GM18861 (cell line): ENCODE measurements at regions not wholly inside any gene's neighbourhood (a gene's known extent, or its start where the extent isn't known, plus 50 kb on each side); places are given as distances from the start of the nearest gene placed in this dataset.

Experiments
- ATAC-seq: cut with Tn5 transposase; IDR thresholded peaks from one replicate; pipeline ENCODE4 v1.9.1; 2021; ENCODE audit not compliant: unreplicated experiment

- no peak for ATAC-seq
Measured at GRCh38 chr16:80085606-80086005, 455.2 kb upstream of the DYNLRB2 start.

GRCh38 chr16:80084614-80085013 is 456.2 kb upstream of the DYNLRB2 start:
- no peak for ATAC-seq

GRCh38 chr16:80084163-80084562 is 456.6 kb upstream of the DYNLRB2 start:
- no peak for ATAC-seq

GRCh38 chr16:80082906-80083305 is 457.9 kb upstream of the DYNLRB2 start:
- ATAC-seq = no peak

- no peak for ATAC-seq
Measured at GRCh38 chr16:80081846-80082245, 458.9 kb upstream of the DYNLRB2 start.

DNA sequence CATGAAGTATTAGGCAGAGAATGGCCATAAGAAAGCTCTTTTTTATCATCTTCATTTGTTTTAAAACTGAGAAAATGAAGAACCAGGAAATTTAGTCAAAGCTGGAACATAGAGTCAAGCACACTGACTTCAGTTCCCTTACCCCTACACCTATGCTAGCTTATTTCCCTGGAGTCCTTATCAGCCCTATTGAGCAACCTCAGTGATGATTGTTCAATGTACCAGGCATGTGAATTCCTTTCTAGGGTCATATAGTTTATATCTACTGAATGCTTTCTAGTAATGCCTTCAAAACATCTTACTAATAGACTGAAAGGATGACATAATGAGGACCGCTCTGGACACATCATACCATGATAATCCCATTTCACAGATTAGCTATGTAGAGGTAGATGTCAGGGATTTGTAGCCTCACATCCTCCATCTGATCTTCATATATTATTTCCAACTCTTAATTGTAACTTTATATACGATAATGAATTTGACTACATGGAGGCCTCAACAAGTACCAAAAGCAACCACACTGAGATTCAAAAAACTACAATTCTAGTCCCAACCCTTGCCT is 460.4 kb upstream of the DYNLRB2 start:
- ATAC-seq = no peak

- ATAC-seq = no peak
Measured at GRCh38 chr16:80079072-80079471, 461.7 kb upstream of the DYNLRB2 start.

GRCh38 chr16:80077696-80078095 is 463.1 kb upstream of the DYNLRB2 start:
- ATAC-seq = no peak

- ATAC-seq = no peak
Measured at GRCh38 chr16:80074329-80074728, 466.5 kb upstream of the DYNLRB2 start.

- no peak for ATAC-seq
Measured at GRCh38 chr16:80071964-80072456, 468.8 kb upstream of the DYNLRB2 start.

DNA sequence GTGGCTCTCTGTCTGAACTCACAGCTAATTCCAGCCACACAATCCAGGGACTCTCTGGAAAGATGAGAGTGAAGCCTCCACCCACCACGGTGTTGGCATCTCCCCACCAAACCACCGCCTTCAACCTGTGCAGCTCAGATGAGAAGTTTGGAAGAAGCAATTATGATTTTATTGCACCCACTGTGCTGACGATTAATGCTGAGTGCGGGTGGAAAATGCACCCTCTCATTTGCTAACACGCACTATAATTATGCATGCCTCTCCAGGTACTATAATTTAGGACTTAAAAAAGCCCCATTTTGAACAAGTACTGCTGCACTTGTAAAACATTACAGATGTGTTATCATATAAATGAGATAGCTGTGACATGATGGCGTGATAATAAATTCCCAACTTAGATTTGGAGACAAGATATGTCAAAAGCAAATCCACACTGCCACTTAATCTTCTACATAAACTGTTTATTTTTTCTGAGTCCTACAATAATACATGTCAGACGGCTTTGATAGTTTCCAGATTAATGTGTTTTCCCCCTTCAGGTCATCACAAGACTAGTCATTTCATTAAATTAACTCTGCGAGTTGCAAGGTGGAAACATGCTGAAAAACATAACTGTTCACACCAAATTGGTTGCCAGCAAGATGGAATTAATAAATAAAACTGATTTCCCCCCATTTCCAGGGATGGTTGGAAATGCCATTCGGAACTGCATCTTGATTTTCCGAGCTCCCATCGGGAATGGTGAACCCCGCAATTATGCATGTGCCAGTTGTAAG is 466.5 kb upstream of the MAF start:
- ATAC-seq = no peak

- no peak for ATAC-seq
Measured at GRCh38 chr16:80065541-80065940, 465.0 kb upstream of the MAF start.

DNA sequence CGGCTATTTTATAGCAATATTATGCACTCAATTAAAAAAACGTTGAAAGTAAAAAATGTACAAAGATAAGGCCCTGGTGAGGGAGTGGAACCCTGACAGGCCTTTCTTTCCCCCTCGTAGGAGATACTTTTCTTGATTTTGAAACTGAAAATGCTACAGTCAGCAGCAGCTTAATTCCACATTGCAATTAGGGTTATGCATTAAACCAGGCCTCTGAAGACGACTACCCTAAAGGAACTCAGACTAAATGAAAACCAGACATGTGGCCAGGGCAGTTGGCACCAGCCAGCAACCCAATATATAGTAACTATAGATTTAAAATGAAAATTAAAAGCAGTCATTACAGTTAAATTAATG is 463.2 kb upstream of the MAF start:
- no peak for ATAC-seq

DNA sequence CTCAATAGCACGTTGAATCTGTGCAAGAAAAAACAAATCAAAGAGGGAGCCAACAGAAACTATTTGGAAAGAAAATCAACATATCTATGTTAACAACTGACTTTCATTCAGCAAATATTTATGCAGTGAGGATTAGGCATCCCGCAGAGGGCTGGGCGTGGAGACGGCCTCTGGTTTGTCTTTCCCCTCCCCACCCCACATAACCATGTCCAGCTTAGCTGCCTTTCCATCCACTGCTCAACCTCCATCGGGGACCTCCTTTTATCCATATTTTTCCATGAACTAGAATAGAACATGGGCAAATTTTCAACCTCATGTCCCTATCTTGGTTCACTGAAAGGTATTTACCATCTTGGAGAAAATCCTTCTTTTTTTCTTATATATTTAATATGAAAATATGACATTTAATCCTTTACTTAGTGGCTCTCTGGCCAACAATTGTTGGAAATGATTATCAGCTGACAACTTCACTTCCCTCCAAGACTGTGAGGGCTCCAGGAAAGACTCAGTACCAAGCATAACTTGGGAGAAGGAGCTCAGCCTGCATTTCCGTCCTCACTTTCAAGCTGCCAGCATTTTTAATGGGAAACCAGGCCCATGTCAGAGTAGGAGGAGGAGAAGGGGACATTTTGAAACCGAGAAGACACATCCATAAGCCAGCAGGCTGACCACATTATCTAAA is 462.6 kb upstream of the MAF start:
- ATAC-seq = no peak

DNA sequence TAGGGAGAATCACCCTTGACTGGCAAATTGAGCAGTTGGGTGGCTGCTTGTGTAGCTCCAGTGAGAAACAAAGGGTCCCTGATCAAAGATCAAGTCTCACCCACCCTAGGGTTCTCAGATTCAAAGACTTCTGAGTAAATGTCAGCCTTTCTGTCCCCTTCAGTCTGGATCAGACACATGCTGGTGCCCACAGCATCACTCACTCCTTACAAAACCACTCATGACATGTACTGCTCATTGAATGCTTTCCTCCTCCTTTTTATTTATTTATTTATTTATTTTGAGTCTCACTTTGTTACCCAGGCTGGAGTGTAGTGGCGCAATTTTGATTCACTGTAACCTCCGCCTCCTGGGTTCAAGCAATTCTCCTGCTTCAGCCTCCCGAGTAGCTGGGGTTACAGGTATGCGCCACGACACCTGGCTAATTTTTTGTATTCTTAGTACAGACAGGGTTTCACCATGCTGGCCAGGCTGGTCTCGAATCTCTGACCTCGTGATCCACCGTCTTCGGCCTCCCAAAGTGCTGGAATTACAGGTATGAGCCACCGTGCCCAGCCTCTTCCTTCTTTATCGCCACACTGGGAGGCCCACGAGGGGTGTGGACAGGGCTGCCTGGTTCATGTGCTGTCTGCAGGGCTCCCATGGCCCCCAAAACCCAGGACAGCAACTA is 462.0 kb upstream of the MAF start:
- ATAC-seq = no peak

GRCh38 chr16:80060470-80060869 is 459.9 kb upstream of the MAF start:
- ATAC-seq = no peak

DNA sequence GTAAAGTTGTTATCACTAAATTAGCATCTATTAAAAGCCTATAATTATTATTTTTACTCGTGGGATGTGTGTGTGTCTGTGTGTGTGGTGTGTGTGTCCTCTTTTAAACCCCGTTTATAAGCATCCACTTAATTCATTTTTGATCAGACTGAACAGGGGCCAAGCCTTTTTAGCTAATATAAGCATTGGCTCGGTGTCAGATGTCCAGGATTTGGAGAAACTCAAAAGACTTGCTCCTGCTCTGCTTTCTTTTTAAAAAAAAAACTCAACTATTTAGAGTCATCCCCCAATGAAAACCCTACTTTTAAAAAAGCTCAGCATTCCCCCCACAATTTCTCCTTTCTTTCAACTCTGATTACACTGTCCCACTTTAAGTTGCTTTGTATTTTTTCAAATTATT is 459.3 kb upstream of the MAF start:
- no peak for ATAC-seq

DNA sequence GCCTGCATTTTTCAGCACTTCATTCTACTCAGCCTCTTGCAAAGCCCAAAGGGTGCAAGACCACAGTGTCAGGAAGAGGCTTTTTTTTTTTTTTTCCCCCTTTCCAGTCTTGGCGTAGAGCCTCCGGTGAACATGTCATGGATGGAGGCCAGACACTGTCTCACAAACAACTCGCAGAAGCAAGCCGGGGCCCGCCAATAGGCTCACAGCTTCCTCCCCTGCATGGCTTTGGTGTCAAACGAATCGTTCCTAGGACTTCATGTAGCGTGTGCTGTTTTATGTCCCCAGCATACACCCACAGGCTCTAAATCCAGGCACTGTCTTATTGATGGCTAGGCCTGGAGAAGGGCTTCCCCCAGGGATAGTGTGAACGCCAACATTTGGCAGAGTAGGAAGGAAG is 457.7 kb upstream of the MAF start:
- no peak for ATAC-seq

GRCh38 chr16:80056324-80056723 is 455.8 kb upstream of the MAF start:
- ATAC-seq = no peak

DNA sequence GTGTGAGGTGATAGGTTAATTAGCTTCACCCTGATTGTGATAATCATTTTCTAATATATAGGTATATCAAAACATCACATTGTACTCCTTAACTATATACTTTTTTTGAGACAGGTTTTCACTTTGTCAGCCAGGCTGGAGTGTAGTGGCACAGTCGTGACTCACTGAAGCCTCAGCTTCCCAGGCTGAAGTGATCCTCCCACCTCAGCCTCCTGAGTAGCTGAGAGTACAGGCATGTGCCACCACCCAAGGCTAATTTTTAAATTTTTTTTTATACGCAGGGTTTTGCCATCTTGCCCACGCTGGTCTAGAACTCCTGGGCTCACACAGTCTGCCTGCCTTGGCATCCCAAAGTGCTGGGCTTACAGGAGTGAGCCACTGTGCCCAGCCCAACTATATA is 455.3 kb upstream of the MAF start:
- no peak for ATAC-seq

- ATAC-seq = no peak
Measured at GRCh38 chr16:80054647-80055046, 454.1 kb upstream of the MAF start.

DNA sequence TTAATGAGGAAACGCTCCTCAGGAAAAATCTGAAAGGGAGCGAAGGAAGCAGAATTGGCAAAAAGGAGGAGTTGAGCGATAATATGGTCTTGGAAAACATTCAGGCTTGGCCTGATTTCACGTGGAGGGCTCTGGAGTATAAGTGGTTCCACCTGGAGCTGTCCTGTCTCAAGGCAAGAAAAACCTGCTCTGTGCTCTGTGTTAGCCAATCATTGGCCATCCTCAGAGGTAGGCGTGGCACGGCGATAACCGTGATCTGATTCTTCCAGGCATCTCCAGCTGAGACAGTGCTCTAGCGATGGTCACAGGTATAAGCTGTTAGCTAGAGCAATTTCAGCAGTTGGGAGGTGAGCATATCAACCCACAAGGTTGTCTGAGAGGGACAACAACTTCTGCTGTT is 450.5 kb upstream of the MAF start:
- no peak for ATAC-seq
